Cardiac muscle cell (in vitro differentiated cells and primary cell): ENCODE measurements at regions not wholly inside any gene's neighbourhood (a gene's known extent, or its start where the extent isn't known, plus 50 kb on each side); places are given as distances from the start of the nearest gene placed in this dataset.
"Not testable (repeated sequence)": the region's sequence is repeated elsewhere in the genome, so short reads cannot be mapped to it uniquely, and the experiment has no call there.

Experiments
- DNase-seq, 2 donors: peaks; one replicate each; pipeline versions ENCODE4 v3.0.0 to v3.0.0-alpha.2; 2010 to 2017; ENCODE audit warnings: low read depth in 1 of 2, low spot score in 1 of 2
- H3K27ac ChIP-seq: fragments of 200-600 bp; sonication (generic); 2 replicates; pipeline ENCODE4 v1.5.1; 2016
- H3K27me3 ChIP-seq: fragments of 200-600 bp; sonication (generic); 2 replicates; pipeline ENCODE4 v1.6.0; 2016; ENCODE audit warnings: control low read depth
- H3K36me3 ChIP-seq: fragments of 200-600 bp; sonication (generic); 2 replicates; pipeline ENCODE4 v1.5.1; 2016; ENCODE audit warnings: control low read depth
- H3K4me1 ChIP-seq: fragments of 200-600 bp; sonication (generic); 2 replicates; pipeline ENCODE4 v1.8.1; 2017; ENCODE audit warnings: low read depth, mild to moderate bottlenecking, mixed run types
- H3K4me3 ChIP-seq: fragments of 200-600 bp; sonication (generic); 2 replicates; pipeline ENCODE4 v1.5.1; 2016; ENCODE audit warnings: mild to moderate bottlenecking
- H3K9me3 ChIP-seq: fragments of 200-600 bp; sonication (generic); 2 replicates; pipeline ENCODE4 v1.5.1; 2017; ENCODE audit warnings: low read depth, mild to moderate bottlenecking, control low read depth
- TF ChIP-seq, protein P1 (sequence below): IDR thresholded peaks from 2 replicates; pipeline ENCODE4 v1.5.1; 2012; ENCODE audit warnings: low read depth, mild to moderate bottlenecking, low read length

- Histone ChIP-seq H3K4me3 (no peak overlapping the region), H3K9me3 (no peaks in the 10 kb centered on the region), H3K27me3 (no peaks in the 10 kb centered on the region), H3K36me3 (no peaks in the 10 kb centered on the region), H3K4me1 (no peaks in the 10 kb centered on the region), H3K27ac (no peak overlapping the region)
- no peak for DNase-seq
- TF ChIP-seq, protein P1, sequence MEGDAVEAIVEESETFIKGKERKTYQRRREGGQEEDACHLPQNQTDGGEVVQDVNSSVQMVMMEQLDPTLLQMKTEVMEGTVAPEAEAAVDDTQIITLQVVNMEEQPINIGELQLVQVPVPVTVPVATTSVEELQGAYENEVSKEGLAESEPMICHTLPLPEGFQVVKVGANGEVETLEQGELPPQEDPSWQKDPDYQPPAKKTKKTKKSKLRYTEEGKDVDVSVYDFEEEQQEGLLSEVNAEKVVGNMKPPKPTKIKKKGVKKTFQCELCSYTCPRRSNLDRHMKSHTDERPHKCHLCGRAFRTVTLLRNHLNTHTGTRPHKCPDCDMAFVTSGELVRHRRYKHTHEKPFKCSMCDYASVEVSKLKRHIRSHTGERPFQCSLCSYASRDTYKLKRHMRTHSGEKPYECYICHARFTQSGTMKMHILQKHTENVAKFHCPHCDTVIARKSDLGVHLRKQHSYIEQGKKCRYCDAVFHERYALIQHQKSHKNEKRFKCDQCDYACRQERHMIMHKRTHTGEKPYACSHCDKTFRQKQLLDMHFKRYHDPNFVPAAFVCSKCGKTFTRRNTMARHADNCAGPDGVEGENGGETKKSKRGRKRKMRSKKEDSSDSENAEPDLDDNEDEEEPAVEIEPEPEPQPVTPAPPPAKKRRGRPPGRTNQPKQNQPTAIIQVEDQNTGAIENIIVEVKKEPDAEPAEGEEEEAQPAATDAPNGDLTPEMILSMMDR, result no peak
These were observed 66.8 kb upstream of the RBPJ start for GRCh38 chr4:26253968-26254367.

- TF ChIP-seq, protein P1, result no peak
- H3K4me3 ChIP-seq, result no peak overlapping the region
- no peaks in the 10 kb centered on the region for H3K36me3 ChIP-seq
- no peak overlapping the region for H3K27ac ChIP-seq
- no peaks in the 10 kb centered on the region for H3K4me1 ChIP-seq
- H3K9me3 ChIP-seq, result no peaks in the 10 kb centered on the region
- no peaks in the 10 kb centered on the region for H3K27me3 ChIP-seq
- DNase-seq, result no peak
These were observed 64.8 kb upstream of the RBPJ start for GRCh38 chr4:26255989-26256388.

GRCh38 chr4:26257444-26257843 is 63.4 kb upstream of the RBPJ start:
- not testable (repeated sequence) for H3K27ac ChIP-seq, H3K9me3 ChIP-seq, H3K4me1 ChIP-seq, H3K27me3 ChIP-seq, DNase-seq, H3K36me3 ChIP-seq, H3K4me3 ChIP-seq

DNA sequence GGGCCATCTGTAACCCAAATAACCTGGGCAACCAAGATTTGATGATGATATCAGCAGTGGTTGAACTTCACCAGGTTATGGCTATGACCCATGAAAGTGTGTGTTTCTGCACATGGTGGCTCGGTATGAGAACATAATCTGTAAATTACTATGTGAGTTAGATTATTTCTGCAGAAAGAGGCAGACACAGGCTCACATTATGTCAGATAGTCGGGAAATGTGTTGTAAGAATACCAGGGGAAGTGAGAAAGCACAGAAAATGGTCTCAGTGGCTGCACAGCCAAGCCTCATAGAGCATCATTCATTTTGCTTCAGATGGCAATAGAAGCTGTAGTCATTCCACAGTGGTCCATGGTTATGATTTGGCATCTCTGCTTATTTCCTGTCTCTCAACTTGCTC is 63.0 kb upstream of the RBPJ start:
- no peak overlapping the region for H3K27ac ChIP-seq
- H3K4me3 ChIP-seq, result no peak overlapping the region
- H3K4me1 ChIP-seq, result no peaks in the 10 kb centered on the region
- H3K9me3 ChIP-seq, result no peaks in the 10 kb centered on the region
- DNase-seq, result no peak
- TF ChIP-seq, protein P1, result no peak
- H3K36me3 ChIP-seq, result no peaks in the 10 kb centered on the region
- no peaks in the 10 kb centered on the region for H3K27me3 ChIP-seq

DNA sequence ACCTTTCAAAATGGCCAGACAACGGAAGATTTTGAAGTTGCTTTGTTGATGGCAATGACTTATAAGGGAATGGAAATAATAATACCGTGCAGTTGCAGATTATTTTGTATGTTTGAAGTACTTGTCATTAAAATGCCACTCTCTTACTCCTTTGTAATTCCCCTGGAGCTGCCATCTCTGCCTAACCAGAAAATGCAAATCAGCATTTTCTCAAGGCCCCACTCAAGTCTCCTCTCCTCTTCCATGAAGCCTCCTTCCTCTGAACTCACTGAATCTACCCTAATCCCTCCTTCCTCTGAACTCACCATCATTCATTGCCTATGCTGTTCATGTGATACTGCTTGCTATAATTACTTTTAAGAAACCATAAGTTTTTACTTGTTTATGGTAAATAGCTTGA is 60.2 kb upstream of the RBPJ start:
- Histone ChIP-seq H3K27me3 (no peaks in the 10 kb centered on the region), H3K9me3 (no peaks in the 10 kb centered on the region), H3K36me3 (no peaks in the 10 kb centered on the region), H3K27ac (no peak overlapping the region), H3K4me3 (no peak overlapping the region), H3K4me1 (no peaks in the 10 kb centered on the region)
- DNase-seq, result no peak
- TF ChIP-seq, protein P1, result no peak

DNA sequence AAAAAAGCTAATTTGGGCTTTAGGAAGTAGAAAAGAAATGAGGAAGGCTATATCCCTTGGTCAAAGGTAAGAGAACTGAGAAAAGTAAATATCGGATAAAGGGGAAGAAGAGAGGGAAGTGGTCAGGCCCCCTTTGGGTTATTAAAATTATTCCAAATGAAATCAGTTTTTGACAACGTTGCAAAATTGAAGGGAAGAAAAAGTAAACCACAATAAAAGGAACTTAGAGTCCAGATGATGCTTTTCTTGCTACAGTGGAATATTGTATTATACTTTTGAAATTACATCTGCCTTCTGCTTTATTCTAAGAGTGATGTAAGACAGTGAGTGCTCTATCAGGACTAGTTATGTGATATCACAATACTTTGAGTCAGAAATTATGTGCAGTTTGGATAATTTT is 59.4 kb upstream of the RBPJ start:
- Histone ChIP-seq H3K4me1 (no peaks in the 10 kb centered on the region), H3K9me3 (no peaks in the 10 kb centered on the region), H3K27ac (no peak overlapping the region), H3K4me3 (no peak overlapping the region), H3K27me3 (no peaks in the 10 kb centered on the region), H3K36me3 (no peaks in the 10 kb centered on the region)
- TF ChIP-seq, protein P1, result no peak
- DNase-seq, result no peak
